ENCODE measurements at regions not wholly inside any gene's neighbourhood (a gene's known extent, or its start where the extent isn't known, plus 50 kb on each side); places are given as distances from the start of the nearest gene placed in this dataset.

GRCh38 chr9:633461-633860, 208.0 kb upstream of the DMRT1 start:
- no peak for TF ChIP-seq ZNF274 (IDR thresholded peaks at IDR 0.05; ENCODE audit: low read depth, low read length)
- TF ChIP-seq YY1 (IDR thresholded peaks at IDR 0.05; ENCODE audit: insufficient read depth, insufficient read length), result no peak
- TF ChIP-seq SUZ12 (IDR thresholded peaks at IDR 0.05; ENCODE audit: extremely low read depth, insufficient read depth, insufficient read length), result no peak

Data from NT2/D1 (cell line).